C4-2B (cell line): ENCODE measurements at regions not wholly inside any gene's neighbourhood (a gene's known extent, or its start where the extent isn't known, plus 50 kb on each side); places are given as distances from the start of the nearest gene placed in this dataset.

Source experiments
- CTCF ChIP-seq: fragments of 450-650 bp; conservative IDR thresholded peaks from 2 replicates; pipeline ENCODE4 v1.5.1; 2017; ENCODE audit warnings: mild to moderate bottlenecking
- ZFX ChIP-seq: fragments of 450-650 bp; IDR thresholded peaks from 2 replicates; pipeline ENCODE4 v1.6.1; 2017

- no peak for TF ChIP-seq CTCF
- no peak for TF ChIP-seq ZFX
These were observed 849.7 kb downstream of the BCL11A start for GRCh38 chr2:59703796-59704195.
